HCT116 (cell line): ENCODE measurements at regions not wholly inside any gene's neighbourhood (a gene's known extent, or its start where the extent isn't known, plus 50 kb on each side); places are given as distances from the start of the nearest gene placed in this dataset.

ENCODE experiments used
- ATAC-seq: fragments of 200-7000 bp; cut with Tn5 transposase; 2 replicates; pipeline ENCODE4 v1.9.1; 2020; ENCODE audit warnings: mild to moderate bottlenecking, moderate library complexity
- BruUV-seq: library from RNA; stranded (reverse); fragments of 400-500 nt; replicated peaks from 2 replicates; lab custom pipeline; 2021; lab: Mats Ljungman, UMichigan
- CTCF ChIA-PET: fragments of 300-600 bp; sonication (Branson Sonifier 250); formaldehyde crosslinking; loops from one replicate; lab custom pipeline; 2021; ENCODE audit warnings: antibody characterized with exemption; lab: Charles Lee
- POLR2A ChIA-PET: fragments of 300-600, 350-600 bp; sonication (Branson Sonifier 250); formaldehyde crosslinking; loops from one replicate; lab custom pipeline; 2021; ENCODE audit warnings: antibody characterized with exemption; lab: Charles Lee
- RAD21 ChIA-PET, 2 experiments: fragments of 300-600 bp; sonication (Branson Sonifier 250); formaldehyde crosslinking; loops; one replicate each; lab custom pipeline; 2023; ENCODE audit warnings: low total read pairs in 2 of 2; ENCODE audit not compliant: uncharacterized antibody in 2 of 2, unreplicated experiment in 2 of 2, low non-redundant PET in 1 of 2; lab: Charles Lee
- DNase-seq: peaks from one replicate; pipeline ENCODE4 v3.0.0-alpha.2; 2010; ENCODE audit warnings: low read depth, low spot score
- H2AFZ ChIP-seq: fragments of 200-600 bp; shearing (Covaris generic), sonication (generic); 2 replicates; pipeline ENCODE4 v1.6.1; 2017; ENCODE audit warnings: low read depth, mixed run types, mixed read lengths, antibody characterized with exemption, low read length; ENCODE audit not compliant: poor library complexity, severe bottlenecking
- H3K27ac ChIP-seq: 2 replicates; pipeline ENCODE4 v1.5.1; 2012; ENCODE audit warnings: low read depth, low read length
- H3K27me3 ChIP-seq: fragments of 200-600 bp; sonication (generic); 2 replicates; pipeline ENCODE4 v1.6.1; 2016; ENCODE audit warnings: mixed run types, low read length, mixed read lengths; ENCODE audit not compliant: insufficient read depth
- H3K36me3 ChIP-seq, 2 experiments: fragments of 200-500 bp in 1 of 2; fragments of 200-600 bp in 1 of 2; sonication (Bioruptor generic) in 1 of 2; sonication (generic) in 1 of 2; 2 replicates each; pipeline versions ENCODE4 v1.5.1 to v1.6.1; 2014 to 2016; ENCODE audit warnings: low read length in 2 of 2, inconsistent platforms in 1 of 2, mixed read lengths in 1 of 2, mixed run types in 1 of 2; ENCODE audit not compliant: insufficient read depth in 2 of 2, control insufficient read depth in 1 of 2
- H3K4me1 ChIP-seq, 2 experiments: fragments of 200-600 bp in 1 of 2; sonication (generic) in 1 of 2; 2 replicates each; pipeline versions ENCODE4 v1.5.1 to v1.6.1; 2012 to 2017; ENCODE audit warnings: low read length in 2 of 2, inconsistent platforms in 1 of 2, mild to moderate bottlenecking in 1 of 2, mixed read lengths in 1 of 2, mixed run types in 1 of 2, moderate library complexity in 1 of 2; ENCODE audit not compliant: insufficient read depth in 2 of 2, control insufficient read depth in 1 of 2
- H3K4me2 ChIP-seq: fragments of 200-600 bp; sonication (generic); 2 replicates; pipeline ENCODE4 v1.6.1; 2017; ENCODE audit warnings: mixed run types, low read length, mixed read lengths
- H3K4me3 ChIP-seq, 2 experiments: fragments of 200-600 bp in 1 of 2; sonication (generic) in 1 of 2; replicated peaks in 1 of 2; 2 replicates each; pipeline ENCODE4 v1.5.1; 2011 to 2016; ENCODE audit warnings: low read length in 2 of 2, control low read depth in 1 of 2, low read depth in 1 of 2, mild to moderate bottlenecking in 1 of 2, mixed read lengths in 1 of 2, mixed run types in 1 of 2
- H3K79me2 ChIP-seq: fragments of 200-600 bp; sonication (generic); 2 replicates; pipeline ENCODE4 v1.6.1; 2017; ENCODE audit warnings: mild to moderate bottlenecking, mixed run types, low read length, moderate library complexity, mixed read lengths; ENCODE audit not compliant: insufficient read depth
- H3K9ac ChIP-seq: fragments of 200-600 bp; sonication (generic); 2 replicates; pipeline ENCODE4 v1.6.1; 2016; ENCODE audit warnings: low read length, mixed read lengths
- H3K9me2 ChIP-seq: fragments of 200-600 bp; sonication (generic), shearing (Covaris generic); 2 replicates; pipeline ENCODE4 v1.6.1; 2017; ENCODE audit warnings: mixed run types, mild to moderate bottlenecking, moderate library complexity; ENCODE audit not compliant: insufficient read depth
- H3K9me3 ChIP-seq, 2 experiments: fragments of 200-500 bp in 1 of 2; fragments of 200-600 bp in 1 of 2; sonication (Bioruptor generic) in 1 of 2; sonication (generic) in 1 of 2; 2 replicates each; pipeline ENCODE4 v1.6.1; 2014 to 2017; ENCODE audit warnings: low read length in 2 of 2, mixed read lengths in 2 of 2, inconsistent platforms in 1 of 2, low read depth in 1 of 2, mild to moderate bottlenecking in 1 of 2, mixed run types in 1 of 2, moderate library complexity in 1 of 2; ENCODE audit not compliant: control insufficient read depth in 1 of 2, insufficient read depth in 1 of 2
- H4K20me1 ChIP-seq: fragments of 200-600 bp; sonication (generic), shearing (Covaris generic); 2 replicates; pipeline ENCODE4 v1.6.1; 2017; ENCODE audit warnings: mixed run types, mild to moderate bottlenecking, moderate library complexity; ENCODE audit not compliant: insufficient read depth
- CBX3 ChIP-seq: IDR thresholded peaks from 2 replicates; pipeline ENCODE4 v1.6.1; 2012; ENCODE audit warnings: low read depth
- CEBPB ChIP-seq: IDR thresholded peaks from 2 replicates; pipeline ENCODE4 v1.6.1; 2012; ENCODE audit warnings: low read depth
- ELF1 ChIP-seq: IDR thresholded peaks from 2 replicates; pipeline ENCODE4 v1.6.1; 2012; ENCODE audit warnings: low read depth, borderline replicate concordance
- EZH2 ChIP-seq: fragments of 200-600 bp; sonication (generic); IDR thresholded peaks from 2 replicates; pipeline ENCODE4 v1.6.1; 2017; ENCODE audit warnings: antibody characterized with exemption, mixed run types
- FOSL1 ChIP-seq: IDR thresholded peaks from 2 replicates; pipeline ENCODE4 v1.6.1; 2012; ENCODE audit warnings: low read depth
- JUND ChIP-seq: IDR thresholded peaks from 2 replicates; pipeline ENCODE4 v1.6.1; 2012
- MAX ChIP-seq: IDR thresholded peaks from 2 replicates; pipeline ENCODE4 v1.6.1; 2012
- RAD21 ChIP-seq: IDR thresholded peaks from 2 replicates; pipeline ENCODE4 v1.6.1; 2012; ENCODE audit warnings: low read depth, mild to moderate bottlenecking
- SIN3A ChIP-seq: IDR thresholded peaks from 2 replicates; pipeline ENCODE4 v1.6.1; 2012; ENCODE audit warnings: low read depth
- SP1 ChIP-seq: IDR thresholded peaks from 2 replicates; pipeline ENCODE4 v1.6.1; 2012; ENCODE audit warnings: low read depth
- TCF7L2 ChIP-seq: IDR thresholded peaks from 2 replicates; pipeline ENCODE4 v1.7.0; 2011; ENCODE audit warnings: borderline replicate concordance, inconsistent platforms; ENCODE audit not compliant: insufficient read depth, insufficient read length; ENCODE audit errors: extremely low read depth
- YY1 ChIP-seq: IDR thresholded peaks from 2 replicates; pipeline ENCODE4 v1.6.1; 2011; ENCODE audit warnings: low read length, low read depth, moderate library complexity, mild to moderate bottlenecking; ENCODE audit not compliant: insufficient replicate concordance; ENCODE audit errors: extremely low read depth
- ZFX ChIP-seq: fragments of 450-650 bp; IDR thresholded peaks from 2 replicates; pipeline ENCODE4 v1.6.1; 2017
- intact Hi-C: fragments of 100-400 bp; cut with micrococcal nuclease; formaldehyde crosslinking; loops from 2 replicates; pipeline ENCODE4 v1.10.0; 2022
- TF ChIP-seq, protein P1 (sequence below), 3 experiments: fragments of 200-600 bp in 1 of 3; sonication (generic) in 1 of 3; IDR thresholded peaks in 2 of 3; conservative IDR thresholded peaks in 1 of 3; 2 replicates each; pipeline ENCODE4 v1.5.1; 2012 to 2017; ENCODE audit warnings: low read depth in 2 of 3, low read length in 2 of 3, antibody characterized with exemption in 1 of 3, borderline replicate concordance in 1 of 3, control low read depth in 1 of 3, mild to moderate bottlenecking in 1 of 3, mixed read lengths in 1 of 3, mixed run types in 1 of 3, moderate library complexity in 1 of 3; ENCODE audit not compliant: insufficient read depth in 1 of 3
- TF ChIP-seq, protein P2 (sequence below): IDR thresholded peaks from 2 replicates; pipeline ENCODE4 v1.6.1; 2011; ENCODE audit warnings: mild to moderate bottlenecking, low read length, moderate library complexity; ENCODE audit not compliant: insufficient replicate concordance; ENCODE audit errors: extremely low read depth

DNA sequence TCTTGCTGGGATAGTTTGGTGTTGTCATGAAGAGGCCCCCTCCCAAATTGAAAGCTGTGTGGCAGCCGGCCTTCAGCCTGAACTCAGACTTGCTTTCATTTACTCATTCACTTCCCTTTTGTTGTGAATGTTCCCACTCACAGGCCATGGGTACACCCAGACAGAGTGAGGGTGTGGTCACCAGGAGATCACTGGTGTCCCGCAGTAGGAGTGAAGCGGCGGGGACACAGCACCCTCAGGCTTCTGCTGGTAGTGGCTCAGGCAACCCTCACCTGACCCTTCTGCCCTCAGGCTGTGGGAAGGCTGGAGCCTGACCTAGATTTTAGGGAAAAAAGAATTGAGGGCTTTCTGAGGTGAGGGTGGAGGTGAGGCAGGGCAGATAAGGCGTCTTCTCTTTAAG lies 244.4 kb downstream of the SOX2 start:
- no peak overlapping the region for H3K4me3 ChIP-seq
- intact Hi-C loops = no loop called here
- no peak overlapping the region for H3K9ac ChIP-seq
- H4K20me1 ChIP-seq = no peaks in the 10 kb centered on the region
- H3K9me2 ChIP-seq = no peaks in the 10 kb centered on the region
- TF ChIP-seq SIN3A (no peak), TCF7L2 (no peak), JUND (no peak), CEBPB (no peak), FOSL1 (no peak), CBX3 (no peak), ZFX (no peak), ELF1 (no peak), EZH2 (no peak), SP1 (no peak), MAX (no peak), YY1 (no peak), RAD21 (no peak)
- TF ChIP-seq, protein P1, sequence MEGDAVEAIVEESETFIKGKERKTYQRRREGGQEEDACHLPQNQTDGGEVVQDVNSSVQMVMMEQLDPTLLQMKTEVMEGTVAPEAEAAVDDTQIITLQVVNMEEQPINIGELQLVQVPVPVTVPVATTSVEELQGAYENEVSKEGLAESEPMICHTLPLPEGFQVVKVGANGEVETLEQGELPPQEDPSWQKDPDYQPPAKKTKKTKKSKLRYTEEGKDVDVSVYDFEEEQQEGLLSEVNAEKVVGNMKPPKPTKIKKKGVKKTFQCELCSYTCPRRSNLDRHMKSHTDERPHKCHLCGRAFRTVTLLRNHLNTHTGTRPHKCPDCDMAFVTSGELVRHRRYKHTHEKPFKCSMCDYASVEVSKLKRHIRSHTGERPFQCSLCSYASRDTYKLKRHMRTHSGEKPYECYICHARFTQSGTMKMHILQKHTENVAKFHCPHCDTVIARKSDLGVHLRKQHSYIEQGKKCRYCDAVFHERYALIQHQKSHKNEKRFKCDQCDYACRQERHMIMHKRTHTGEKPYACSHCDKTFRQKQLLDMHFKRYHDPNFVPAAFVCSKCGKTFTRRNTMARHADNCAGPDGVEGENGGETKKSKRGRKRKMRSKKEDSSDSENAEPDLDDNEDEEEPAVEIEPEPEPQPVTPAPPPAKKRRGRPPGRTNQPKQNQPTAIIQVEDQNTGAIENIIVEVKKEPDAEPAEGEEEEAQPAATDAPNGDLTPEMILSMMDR (IDR thresholded peaks at IDR 0.05 in 2 of 3, conservative IDR thresholded peaks at IDR 0.05 in 1 of 3; ENCODE audit: borderline replicate concordance in 1 of 3, insufficient read depth in 1 of 3, low read depth in 2 of 3, low read length in 2 of 3) = no peak
- TF ChIP-seq, protein P2, sequence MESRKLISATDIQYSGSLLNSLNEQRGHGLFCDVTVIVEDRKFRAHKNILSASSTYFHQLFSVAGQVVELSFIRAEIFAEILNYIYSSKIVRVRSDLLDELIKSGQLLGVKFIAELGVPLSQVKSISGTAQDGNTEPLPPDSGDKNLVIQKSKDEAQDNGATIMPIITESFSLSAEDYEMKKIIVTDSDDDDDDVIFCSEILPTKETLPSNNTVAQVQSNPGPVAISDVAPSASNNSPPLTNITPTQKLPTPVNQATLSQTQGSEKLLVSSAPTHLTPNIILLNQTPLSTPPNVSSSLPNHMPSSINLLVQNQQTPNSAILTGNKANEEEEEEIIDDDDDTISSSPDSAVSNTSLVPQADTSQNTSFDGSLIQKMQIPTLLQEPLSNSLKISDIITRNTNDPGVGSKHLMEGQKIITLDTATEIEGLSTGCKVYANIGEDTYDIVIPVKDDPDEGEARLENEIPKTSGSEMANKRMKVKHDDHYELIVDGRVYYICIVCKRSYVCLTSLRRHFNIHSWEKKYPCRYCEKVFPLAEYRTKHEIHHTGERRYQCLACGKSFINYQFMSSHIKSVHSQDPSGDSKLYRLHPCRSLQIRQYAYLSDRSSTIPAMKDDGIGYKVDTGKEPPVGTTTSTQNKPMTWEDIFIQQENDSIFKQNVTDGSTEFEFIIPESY = no peak
- H3K4me2 ChIP-seq = no peak overlapping the region
- RAD21 ChIA-PET = no interaction called here
- no peak overlapping the region for H3K27ac ChIP-seq
- BruUV-seq = no TSS peak
- no peaks in the 10 kb centered on the region for H3K9me3 ChIP-seq
- no peak for DNase-seq
- CTCF ChIA-PET = no interaction called here
- no peaks in the 10 kb centered on the region for H3K36me3 ChIP-seq
- no peaks in the 10 kb centered on the region for H3K4me1 ChIP-seq
- H3K27me3 ChIP-seq = no peaks in the 10 kb centered on the region
- H2AFZ ChIP-seq = no peak overlapping the region
- POLR2A ChIA-PET = no interaction called here
- no peaks in the 10 kb centered on the region for H3K79me2 ChIP-seq
- no peak for ATAC-seq
